Activated naive CD8-positive, alpha-beta T cell treated with anti-CD3 and anti-CD28 coated beads, Interleukin-2, amount 50 U/mL, for 16 hours (primary cell): ENCODE measurements at regions not wholly inside any gene's neighbourhood (a gene's known extent, or its start where the extent isn't known, plus 50 kb on each side); places are given as distances from the start of the nearest gene placed in this dataset.
"Not testable (repeated sequence)": the region's sequence is repeated elsewhere in the genome, so short reads cannot be mapped to it uniquely, and the experiment has no call there.

ENCODE experiments used
- DNase-seq: peaks from one replicate; pipeline ENCODE4 v3.0.0-alpha.2; 2020; ENCODE audit warnings: low read depth, low spot score

DNA sequence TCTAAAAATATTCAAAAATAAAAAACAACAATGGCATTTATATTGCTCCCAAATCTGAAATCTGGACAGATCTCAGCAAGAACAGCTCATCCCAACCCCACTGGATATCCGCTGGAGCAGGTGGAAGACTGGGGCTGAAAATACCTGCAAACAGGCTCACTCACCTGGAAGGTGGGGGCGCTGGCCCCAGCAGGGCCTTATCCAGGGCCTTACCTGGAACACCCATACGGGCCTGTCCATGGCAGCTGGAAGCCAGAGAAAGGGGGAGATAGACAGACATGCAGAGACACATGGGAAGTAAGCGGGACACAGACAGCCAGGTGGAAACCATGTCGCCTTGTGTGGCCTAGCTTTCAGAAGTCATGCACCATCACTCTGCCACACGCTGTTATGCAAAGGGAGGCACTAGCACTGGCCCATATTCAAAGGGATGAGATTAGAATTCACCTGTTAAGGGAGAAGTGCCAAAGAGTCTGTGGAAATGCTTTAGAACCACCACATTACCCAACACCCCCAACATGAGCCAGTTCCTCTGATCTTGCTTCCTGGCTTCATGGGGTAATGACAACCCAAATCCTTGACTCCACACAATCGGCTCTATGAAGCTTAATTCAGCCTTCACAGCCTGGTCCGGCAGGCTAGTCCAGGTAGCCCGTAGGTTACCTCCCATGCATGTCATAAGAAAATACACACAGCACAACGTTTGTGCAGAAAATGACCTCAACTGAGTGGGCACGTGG is 99.0 kb upstream of the CDYL start:
- DNase-seq, result no peak

DNA sequence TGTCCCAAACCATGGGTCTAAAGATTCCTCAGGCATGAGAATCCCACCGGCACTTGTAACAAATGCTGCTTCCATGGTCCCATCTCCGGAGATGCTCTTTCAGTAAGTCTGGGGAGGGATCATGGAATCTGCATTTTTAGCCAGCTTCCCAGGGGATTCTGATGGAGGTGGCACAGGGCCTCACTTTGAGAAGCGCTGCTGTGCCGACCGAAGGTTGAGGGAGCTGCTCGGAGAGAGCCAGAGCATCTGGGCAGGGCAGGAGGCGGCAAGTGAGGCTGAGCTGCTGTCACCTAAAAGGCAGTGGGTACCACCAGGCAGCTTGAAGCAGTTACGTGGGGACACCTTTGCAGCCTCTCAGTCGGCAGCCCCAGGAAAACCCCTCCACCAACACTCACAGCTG is 100.2 kb upstream of the CDYL start:
- no peak for DNase-seq

DNA sequence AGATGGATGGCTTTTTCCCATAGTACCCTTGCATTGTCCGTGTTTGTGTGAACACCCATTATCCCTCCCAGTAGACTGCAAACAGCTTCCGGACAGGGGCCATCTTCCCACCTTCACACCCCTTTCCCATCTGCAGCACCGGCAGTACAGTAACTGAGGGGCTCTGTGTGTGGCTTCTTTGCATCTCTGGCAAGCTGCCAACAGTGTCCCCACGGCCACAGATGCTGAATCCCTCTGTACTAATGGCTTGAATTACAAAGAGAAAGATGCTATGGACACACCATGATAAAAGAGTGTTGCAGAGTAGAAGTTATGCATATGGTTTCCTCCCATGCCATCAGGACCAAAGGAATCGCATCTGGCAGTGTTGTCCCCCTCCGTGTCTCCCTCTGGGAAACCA is 101.1 kb upstream of the CDYL start:
- no peak for DNase-seq

DNA sequence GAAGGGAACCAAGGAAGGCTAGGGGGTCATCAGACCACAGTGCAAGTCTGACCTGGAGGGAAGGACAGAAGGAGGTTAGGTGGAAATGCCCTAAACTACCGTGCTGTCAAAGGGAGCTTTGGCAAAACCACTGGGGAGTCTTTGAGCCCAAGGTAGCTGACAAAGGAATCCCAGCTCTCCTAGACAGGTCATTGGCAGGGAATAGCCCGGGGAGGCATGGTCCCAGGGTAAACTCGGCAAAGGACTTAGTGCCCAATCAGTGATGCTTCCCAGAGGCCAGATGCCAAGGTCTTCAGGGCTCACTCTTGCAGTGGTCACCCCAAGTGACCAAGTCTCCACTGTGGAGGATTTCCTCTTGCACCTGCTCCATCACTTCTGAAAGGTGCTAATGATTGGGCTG is 102.3 kb upstream of the CDYL start:
- DNase-seq, result no peak

DNA sequence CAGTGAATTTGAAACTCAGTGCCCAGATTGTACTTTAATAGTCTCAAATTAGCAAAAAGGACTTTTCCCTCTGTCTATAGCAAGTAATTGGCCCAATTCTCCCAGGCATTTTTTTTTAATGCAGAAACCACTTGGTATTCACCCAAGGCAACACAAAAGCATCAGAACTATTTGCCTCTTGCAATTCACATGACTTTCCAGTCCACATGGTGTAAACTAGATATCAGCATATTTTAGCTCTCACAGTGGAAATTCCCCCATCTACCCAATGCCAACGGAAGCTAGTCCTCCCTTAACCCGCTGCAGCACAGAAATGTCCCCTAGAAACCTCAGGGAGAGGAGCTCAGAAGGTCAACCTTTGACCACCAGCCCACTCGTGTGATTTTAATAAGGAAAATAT is 103.4 kb upstream of the CDYL start:
- no peak for DNase-seq

DNA sequence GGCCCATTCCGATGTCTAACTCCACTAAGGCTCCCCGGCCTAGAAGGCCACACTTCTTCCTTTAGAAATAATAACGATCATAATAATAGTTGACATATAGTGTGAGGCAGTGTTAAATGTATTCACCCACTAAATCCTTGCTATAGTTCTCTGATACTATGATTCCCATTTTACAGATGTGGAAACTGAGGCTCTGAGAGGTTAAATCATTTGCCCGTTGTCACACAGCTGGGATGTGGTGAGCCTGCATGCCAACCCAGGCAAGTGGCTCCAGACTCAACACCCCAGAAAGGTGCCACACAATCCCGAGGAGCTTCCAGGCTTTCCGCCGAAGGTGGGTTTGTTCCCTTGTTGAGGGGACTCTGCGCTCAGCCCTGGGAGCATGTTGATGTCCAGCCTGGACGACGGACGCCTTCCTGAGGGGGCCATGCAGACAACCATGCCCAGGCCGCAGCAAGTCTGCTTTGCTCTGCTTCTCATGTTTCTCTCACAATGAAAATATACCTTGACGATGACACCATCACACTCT is 104.6 kb upstream of the CDYL start:
- no peak for DNase-seq

DNA sequence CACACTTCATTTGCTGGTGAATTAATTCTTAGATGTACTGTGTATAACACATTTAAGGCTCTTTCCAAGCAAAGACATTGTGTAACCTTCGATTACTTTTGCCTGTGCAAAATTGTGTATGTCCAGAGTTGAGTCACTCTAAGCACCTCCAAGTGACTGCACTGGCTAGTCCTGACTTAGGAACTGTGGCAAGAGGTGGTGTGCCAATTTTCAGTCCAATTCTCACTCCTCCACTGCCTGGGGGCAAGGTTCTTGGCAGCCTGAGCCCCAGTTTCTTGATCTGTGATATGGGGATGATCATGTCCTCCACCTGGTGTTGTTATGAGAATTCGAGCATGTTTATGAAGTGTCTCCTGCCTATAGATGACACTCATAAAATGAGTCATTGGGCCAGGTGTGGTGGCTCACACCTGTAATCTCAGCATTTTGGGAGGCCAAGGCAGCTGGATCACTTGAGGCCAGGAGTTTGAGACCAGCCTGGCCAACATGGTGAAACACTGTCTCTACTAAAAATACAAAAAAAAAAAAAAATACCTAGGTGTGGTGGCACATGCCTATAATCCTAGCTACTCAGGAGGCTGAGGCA is 105.3 kb upstream of the CDYL start:
- DNase-seq, result no peak

DNA sequence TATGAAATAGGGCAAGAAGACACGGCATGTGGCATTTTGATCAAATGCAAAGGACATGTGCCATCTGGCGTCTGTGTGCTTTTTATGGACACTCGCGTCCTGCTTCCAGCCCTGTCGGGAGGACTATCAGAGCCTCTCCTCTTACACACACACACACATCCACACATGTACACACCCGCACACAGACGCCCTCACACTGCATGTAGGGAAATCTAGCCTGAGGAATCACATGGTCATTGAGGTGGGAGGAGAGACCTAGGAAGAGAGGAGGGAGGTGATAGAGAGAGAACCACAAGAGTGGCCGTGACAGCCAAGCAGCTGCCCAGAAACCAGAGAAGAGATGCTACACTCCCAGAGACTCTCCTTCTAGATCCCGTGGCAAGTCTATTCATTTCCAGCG is 105.9 kb upstream of the CDYL start:
- no peak for DNase-seq

DNA sequence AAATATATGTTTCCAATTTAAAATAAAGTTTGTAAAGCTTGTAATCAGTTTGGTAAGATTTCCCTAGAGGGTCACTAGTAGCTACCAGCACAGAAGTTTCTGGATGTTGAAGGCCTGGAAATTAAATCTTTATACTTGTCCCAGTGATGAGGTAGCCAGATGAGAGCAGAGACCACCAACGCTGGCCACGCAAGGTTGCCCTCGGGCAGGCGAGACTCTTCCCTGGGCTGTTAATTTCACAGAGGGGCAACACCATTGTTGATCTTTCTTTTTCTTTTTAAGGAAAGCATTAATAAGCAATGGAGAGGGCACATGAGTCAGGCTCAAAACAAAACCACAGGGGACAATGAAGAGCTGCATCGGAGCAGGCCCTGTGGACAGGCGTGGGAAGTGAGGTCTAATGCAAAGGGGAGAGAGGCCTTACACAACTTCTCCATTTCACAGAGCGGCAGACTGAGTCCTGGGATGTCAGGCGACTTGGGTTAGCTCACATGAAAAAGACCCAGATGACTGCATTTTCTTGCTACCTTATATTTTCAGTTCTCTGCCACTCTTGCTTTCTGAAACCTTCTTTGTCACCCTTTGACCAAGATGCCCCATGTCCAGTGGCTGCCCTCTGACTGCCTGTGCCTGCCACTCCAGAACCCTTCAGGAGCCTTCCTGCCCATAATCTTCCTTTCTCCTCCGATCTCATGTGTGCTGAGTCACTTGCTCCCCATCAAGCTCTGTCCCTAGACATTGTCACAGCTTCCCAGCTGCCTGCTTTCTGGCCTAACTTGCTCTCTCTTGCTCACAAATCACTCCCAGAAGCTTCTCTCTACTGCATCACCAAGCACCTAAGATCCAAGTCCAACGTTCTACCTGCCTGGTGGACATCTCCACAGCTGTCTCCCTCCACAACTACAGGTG is 107.7 kb upstream of the CDYL start:
- no peak for DNase-seq

DNA sequence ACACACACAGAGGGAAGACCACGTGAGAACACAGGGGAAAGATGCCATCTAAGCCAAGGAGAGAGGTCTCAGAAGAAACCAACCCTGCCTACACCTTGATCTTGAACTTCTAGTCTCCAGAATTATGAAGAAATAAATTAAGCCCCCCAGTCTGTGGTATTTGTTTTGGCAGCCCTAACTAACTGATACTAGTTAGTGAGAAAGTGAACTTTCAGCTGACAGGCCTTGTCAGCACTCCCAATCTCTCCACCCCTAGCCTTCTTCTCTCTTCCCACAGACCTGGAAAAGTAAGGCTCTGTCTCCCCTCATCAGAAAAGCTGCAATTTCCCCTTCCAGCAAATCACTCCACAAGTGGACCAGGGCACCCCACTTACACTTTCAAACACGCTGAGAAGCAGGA is 108.6 kb upstream of the CDYL start:
- no peak for DNase-seq

DNA sequence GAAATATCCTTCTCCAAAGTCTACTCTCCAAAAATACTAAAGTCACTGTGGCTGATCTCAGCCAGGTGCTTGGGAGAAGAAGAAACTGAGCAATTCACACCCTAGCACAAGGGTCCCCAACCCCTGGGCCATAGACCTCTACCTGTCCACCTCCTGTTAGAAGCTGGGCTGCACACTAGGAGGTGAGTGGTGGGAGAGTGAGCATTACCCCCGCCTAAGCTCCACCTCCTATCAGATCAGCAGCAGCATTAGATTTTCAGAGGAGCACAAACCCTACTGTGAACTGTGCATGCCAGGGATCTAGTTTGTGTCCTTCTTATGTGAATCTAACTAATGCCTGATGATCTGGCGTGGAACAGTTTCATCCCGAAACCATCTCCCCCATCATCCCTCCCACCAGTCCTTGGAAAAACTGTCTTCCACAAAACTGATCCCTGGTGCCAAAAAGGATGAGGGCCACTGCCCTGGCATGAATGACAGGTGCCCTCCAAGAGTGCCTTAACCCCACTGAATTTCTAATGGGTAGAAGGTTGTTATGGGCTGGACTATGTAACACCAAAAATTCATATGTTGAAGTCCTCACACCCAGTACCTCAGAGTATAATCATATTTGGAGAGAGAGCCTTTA is 109.2 kb upstream of the CDYL start:
- DNase-seq, result no peak

DNA sequence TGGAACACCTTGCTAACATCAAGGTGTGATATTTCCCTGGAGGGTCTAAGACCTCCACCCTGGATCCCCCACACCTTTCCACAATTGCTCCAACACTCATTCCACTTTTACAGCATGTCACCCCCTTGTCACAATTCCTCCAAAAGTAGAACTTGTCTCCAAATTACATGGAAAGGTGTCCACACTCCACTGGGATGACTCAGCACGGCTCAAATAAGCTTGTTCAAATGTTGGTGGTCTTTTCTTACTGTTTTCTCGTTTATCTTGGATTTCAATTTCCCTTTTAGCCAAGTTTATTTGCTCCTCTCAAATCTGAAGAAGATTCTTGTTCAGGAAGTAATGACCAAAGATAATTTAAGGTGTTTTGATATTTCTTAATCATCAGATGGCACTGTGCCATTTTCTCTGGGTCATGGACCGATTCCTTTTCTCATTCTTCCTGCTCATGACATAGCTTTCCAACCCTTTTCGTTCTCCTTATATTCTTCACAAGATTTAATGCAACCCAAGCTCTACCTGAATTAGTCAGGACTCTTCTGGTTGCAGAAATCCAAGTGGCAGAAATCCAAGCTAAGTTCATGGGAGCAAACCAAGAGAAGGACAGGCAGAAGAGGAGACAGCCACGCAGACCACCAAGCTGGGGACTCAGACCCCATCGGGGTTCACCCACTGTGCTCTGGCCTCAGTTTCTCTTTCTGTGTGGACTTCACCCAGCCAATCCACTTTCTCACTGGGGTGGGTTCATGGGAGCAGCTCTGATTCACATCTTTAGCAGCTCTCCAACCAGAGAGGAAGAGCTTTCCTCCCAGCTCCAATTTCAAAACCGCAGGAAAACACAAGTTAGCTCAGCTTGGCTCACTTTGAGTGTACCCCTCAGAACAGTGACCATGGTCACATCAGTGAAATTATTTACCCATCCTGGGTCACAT is 110.5 kb upstream of the CDYL start:
- DNase-seq, result no peak

DNA sequence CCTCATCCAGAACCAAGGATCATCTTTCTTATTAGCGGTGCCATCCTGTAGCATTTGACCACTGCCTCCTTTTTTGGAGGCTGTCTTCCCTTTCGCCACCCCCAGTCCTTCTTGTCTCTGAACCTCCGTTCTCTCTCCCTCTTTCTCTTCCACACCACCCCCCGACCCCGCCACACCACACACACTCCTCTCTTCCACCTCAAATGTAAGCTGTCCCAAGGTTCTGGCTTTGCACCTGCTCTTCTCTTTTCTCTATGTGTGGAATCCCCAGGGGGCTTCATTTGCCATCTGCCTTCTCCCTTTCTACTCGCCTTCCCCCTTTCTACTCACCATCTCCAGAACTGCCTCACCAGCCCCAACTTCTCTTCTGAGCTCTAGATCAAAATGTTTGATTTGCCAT is 111.3 kb upstream of the CDYL start:
- no peak for DNase-seq

DNA sequence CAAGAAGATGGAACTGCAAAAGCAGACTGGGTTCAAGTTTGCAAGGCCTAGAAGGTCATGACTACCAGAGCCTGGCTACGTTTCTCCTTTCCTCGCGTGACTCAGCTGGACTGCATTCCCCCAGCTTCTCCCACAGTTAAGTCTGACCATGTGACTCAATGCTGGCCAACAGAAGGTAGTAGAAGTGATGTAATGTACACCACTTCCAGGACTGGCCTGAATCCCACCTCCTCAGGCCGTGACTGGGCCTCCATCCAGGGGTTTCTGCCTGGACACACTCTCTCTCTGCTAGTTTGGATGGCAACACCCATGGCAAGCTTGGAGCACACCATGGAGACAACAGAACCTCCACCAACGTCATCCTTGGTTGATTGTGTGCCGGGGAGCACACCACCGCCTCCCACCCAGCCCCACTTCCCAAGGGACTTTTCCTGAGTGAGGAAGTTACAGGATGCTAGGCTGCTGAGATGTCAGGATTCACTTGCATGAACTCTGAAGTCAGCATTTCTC is 112.0 kb upstream of the CDYL start:
- DNase-seq, result no peak

DNA sequence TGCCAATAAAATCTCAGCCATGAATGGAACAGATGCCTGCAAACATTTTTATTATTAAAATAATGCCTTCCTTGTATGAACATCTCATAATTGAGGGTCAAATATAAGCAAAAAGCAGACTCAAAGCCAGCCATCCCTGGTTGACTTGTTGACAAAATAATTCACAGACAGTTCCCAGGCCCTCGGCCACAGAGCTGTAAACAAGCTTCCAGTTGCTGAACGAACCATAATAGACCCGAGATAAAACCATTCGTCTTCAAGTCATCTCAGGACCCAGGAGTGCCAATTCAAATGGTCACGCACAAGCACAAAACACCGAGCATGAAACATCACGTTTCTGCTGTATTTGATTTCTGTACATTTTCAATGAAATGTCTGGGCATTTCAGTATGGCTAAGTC is 113.3 kb upstream of the CDYL start:
- DNase-seq, result no peak

DNA sequence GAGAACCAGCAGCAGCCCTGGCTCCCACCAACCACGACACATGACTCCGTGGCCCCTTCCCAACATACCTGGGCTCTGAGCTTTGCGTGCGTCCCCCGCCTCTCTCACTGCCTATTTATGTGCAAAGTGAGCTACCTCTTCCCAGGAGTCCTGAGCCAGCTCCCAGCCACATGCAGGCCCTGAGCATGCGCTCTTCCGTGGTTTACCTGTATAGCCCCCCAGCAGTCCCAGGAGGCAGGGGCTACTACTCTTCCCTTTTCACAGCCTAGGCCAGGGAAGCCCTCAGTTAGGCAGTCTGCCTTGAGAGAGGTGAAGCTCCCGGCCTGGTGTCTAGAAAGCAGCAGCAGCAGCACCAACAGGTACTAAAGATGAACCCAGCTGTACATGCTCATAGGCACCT is 114.8 kb upstream of the CDYL start:
- DNase-seq, result no peak

DNA sequence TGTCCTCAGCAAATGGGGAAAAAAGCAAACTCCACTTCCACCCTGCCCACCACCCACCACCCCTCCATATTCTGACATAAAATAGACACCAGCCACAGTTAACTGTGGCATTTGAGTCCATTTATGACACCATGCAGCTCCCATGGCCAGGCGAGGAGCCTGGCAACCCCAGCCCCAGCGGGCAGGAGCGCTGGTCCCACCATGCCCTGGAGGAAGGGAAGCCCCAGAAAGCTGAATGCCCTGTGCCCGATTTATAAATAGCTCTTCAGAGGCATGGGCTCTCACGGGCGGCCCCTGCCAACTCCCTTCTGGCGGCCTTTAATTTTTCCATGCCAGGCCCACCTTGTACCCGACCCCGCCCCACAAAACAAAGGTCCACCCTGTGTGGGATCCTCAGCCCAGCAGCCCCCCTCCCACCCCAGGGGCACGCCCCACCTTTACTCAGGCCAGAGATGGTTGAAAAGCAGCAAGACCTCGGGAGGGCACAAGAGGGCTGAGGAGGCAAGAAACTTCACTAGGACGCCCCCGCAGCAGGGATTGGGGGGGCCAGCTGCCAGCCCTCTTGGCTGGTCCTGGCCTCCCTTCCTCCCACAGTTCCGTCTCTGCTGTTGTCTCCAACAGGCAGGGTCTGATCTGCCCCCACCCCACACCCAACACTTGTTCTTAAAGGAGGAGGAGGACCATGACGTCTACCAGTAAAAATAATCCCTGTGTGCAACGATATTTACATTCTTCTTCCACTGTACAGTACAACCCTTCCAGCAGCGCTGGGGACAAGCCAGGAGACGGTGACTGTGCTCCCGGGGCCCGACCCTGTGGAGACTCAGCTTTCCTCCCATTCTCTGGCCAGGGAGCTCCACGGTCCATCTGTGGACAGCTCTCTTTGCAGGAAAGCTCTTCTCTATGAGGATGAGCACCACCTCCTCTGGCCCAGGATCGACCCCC is 115.6 kb upstream of the CDYL start:
- no peak for DNase-seq

DNA sequence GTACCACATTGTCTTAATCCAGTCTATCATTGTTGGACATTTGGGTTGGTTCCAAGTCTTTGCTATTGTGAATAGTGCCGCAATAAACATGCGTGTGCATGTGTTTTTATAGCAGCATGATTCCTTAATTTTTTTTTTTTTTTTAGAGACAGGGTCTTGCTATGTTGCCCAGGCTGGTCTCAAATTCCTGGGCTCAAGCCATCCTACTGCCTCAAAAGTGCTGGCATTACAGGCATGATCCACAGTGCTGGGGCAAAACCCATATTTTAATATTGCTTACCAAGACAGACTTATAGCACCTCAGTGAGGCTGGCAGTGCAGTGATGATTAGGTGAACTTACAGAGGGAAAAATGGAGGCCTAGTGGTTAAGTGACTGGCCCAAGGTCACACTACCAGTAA is 116.5 kb upstream of the CDYL start:
- not testable (repeated sequence) for DNase-seq

DNA sequence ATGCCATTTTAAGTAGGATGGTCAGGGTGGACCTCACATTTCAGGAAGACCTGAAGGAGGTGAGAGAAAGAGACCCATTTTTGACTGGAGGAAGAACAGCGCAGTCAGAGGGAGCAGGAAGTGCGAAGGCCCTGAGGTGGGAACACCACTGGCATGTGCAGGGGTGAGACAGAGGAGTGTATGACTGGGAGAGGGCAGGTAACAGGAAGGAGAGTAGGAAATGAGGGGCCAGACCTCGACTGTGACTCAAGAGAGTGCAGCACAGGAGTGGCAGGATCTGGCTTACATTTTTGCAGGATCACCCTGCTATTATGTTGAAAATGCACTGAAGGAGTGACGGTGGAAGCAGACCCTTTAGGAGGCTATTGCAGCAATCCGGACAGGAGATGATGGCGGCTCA is 117.7 kb upstream of the CDYL start:
- DNase-seq, result no peak

DNA sequence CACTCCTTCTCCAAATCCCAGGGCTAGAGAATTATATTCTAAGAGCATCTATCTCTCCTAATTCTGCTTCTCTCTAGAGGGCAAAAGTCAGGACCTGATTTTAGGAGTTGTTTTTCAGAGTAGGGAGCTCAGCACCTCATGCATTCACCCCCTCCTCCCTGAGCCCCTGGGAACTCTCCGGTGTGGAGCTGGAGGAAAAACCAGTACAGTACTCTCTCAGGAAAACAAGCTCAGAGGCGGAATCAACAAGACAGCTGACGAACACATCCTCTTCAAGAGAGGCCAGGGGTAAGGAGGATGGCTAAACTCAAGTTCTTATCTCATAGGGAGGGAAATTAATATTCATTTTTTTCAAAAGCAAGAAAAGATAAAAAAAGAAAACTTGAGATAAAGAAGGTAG is 120.1 kb upstream of the CDYL start:
- no peak for DNase-seq
